A172 (cell line): ENCODE measurements at regions not wholly inside any gene's neighbourhood (a gene's known extent, or its start where the extent isn't known, plus 50 kb on each side); places are given as distances from the start of the nearest gene placed in this dataset.
"Not testable (repeated sequence)": the region's sequence is repeated elsewhere in the genome, so short reads cannot be mapped to it uniquely, and the experiment has no call there.

Source experiments
- DNase-seq: peaks from one replicate; pipeline ENCODE4 v3.0.0-alpha.2; 2015; ENCODE audit warnings: low spot score

- DNase-seq = no peak
Measured at GRCh38 chr9:115301581-115301980, 183.6 kb upstream of the TNC start.

- DNase-seq = no peak
Measured at GRCh38 chr9:115305543-115305942, 187.6 kb upstream of the TNC start.

GRCh38 chr9:115306865-115307264 is 188.9 kb upstream of the TNC start:
- DNase-seq = no peak

DNA sequence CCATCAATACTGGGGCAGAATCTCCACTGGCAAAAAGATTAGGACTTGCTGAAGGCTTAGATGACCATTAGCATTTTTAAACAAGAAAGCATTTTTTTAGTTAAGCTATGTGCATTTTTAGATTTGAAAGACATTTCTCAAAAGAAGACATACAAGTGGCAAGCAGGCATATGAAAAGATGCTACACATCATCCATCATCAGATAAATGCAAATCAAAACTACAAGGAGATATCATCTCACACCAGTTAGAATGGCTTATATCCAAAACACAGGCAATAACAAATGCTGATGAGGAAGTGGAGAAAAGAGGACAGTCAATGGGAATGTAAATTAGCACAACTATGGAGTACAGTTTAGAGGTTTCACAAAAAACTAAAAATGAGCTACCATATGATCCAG is 195.6 kb upstream of the TNC start:
- no peak for DNase-seq

DNA sequence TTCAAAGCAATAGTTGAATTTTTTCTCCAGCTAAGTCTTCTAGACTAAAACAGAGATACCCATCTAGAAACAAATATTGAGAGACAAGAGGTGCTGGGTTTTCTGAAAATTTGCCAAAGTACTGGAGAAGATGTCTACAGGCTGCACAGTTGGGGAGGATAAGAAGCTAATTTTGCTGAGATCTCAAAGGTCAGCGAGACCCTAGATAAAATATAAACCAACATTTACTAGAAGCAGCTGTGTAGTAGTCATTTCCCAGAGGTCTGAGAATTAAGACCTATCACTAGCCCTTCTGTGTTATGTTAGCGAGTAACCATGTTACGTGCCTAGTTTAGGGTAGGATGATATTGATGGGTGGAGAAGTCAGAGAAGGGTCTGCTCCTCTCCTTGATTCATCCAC is 208.5 kb upstream of the TNC start:
- DNase-seq = no peak

DNA sequence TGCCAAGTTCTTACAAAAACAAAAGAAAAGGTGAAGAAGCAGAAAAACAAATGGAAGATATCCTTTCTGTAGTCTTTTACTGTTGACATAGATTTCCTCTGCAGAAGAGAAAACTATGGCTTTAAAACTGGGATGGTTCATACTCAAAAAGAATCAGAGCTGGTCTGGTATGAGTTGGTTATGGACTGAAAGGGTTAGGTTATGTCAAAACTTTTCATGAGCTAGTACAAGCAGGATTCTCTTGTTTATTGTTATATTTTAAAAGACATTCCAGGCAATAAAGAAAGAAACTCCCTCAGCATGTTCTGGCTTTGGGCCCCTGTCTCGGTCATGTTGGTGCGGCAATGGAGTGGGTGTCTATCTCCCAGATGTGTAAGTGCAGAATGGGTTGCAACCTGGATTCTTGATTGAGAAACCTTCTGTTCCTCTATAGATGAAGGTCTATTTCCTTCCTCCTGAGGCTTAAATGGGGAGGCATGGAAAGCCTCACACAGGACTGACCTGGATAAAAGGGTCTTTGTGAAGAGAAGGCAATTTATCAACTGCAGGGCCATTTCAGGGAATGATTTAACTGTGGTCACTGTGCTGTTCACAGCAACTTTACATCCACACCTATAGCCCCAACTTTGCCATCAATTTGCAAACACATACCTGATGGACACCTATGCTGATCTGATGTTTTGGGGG is 209.6 kb upstream of the TNC start:
- DNase-seq = no peak

- peak; percentile 38 for DNase-seq
Measured at GRCh38 chr9:115328228-115328627, 210.3 kb upstream of the TNC start.

DNA sequence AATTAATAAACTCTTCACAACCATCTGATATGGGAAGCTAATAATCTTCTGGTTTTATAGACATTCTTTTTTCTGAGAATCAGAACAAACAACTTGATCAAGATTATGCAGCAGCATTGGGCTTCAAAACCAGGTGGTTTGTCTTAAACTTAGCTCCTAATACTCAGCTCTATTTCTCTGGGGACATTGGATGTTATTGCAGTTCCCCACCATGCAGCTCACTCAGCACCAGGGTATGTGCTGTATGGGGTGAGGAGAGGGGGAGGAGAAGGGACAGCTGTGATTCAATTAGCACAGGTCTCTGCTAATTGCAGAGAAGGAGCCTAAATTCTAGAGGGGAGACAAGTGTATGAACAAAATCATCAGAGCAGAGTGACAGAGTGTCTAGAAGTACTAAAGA is 210.7 kb upstream of the TNC start:
- no peak for DNase-seq

GRCh38 chr9:115333277-115334070 is 215.5 kb upstream of the TNC start:
- peak; percentile 26 for DNase-seq

DNA sequence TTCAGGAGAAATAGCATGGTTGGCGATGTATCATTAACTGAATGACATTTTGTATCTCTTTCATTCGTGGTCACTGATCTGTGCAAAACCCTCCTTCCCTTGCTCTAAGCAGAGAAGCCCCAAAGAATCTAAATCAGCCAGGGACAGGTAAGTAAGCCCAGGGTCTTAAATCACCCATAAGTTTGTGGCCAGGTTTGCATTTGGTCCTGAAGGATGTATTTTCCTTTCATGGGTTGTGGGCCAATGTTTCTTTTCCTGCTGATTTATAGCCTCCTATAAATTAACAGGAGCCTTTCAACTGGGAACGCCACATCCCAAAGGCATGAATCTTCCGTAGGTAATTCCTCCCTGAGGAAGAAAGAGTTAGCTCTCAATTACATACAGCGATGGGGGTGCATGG is 217.5 kb upstream of the TNC start:
- DNase-seq = no peak

DNA sequence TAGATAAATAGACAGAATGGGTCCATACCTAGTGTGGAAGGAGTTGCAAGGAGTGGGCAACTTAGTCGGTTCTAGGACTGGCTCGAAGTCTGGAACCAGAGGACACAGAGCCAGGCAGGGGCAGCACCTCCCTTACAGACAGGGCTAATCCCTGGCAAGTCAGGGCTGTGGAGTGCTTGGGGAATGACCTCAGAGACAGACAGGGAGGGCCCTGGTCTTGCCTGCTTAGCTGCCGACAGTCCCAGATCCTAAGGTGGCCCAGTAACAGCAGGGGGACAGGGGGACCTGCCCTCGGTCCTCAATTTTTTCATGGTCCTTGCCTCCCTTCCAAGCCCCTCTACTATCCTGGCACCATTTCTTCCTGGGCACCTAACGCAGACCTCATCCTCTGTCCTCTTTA is 222.4 kb upstream of the TNC start:
- DNase-seq = no peak

DNA sequence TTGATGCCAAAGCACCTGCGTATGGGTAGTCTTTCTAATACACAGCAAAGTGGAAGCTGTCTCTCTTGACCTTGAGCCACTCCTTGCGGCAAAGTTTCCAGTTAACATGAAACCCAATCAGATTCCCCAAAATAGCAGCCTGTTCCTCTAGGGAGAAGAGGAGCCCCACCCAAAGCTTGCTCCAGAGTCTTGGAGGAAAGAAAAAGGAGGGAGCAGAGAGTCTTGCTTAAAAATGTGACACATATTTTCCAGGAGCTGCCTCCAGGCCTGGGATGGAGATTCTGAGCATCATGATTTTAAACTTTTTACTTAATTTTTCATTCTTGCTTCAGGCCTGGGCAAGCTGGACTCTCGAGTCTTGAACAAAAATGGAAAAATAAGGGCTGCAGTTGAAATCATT is 223.5 kb upstream of the TNC start:
- DNase-seq = no peak

DNA sequence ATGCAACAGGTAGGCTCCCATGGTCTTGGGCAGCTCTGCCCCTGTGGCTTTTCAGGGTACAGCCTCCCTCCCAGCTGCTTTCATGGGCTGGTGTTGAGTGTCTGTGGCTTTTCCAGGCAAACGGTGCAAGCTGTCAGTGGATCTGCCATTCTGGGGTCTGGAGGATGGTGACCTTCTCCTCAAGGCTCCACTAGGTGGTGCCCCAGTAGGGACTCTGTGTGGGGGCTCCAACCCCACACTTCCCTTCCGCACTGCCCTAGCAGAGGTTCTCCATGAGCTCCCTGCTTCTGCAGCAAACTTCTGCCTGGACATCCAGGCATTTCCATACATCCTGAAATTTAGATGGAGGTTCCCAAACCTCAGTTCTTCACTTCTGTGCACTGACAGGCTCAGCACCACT is 229.8 kb upstream of the TNC start:
- DNase-seq = not testable (repeated sequence)

DNA sequence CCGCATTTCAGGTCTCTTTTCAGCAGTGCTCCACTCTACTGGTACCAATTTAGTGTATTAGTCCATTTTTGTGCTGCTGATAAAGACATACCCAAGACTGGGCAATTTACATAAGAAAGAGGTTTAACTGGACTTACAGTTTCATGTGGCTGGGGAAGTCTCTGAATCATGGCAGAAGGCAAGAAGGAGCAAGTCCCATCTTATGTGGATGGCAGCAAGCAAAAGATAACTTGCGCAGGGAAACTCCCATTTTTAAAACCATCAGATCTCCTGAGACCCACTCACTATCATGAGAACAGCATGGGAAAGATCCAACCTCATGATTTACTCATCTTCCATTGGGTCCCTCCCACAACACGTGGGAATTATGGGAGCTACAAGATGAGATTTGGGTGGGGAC is 231.0 kb upstream of the TNC start:
- not testable (repeated sequence) for DNase-seq

DNA sequence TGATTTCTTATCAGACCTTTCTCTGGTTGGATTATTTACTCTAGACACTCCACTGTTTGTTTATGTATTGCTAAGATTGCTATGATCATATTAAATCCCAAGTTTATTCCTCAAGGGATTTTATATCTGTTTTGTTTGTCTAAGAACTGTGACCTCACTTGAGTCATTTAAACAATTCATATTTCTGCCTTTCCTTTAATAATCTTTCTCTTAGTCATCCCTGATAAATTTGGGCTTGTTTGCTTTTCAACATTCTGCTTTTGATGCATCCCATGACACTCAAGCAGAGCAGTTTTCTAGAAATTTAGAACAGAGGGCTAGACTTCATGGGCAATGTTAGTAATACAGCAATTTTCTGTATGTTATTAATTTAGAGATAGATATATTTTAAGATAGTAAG is 231.6 kb upstream of the TNC start:
- DNase-seq = no peak

DNA sequence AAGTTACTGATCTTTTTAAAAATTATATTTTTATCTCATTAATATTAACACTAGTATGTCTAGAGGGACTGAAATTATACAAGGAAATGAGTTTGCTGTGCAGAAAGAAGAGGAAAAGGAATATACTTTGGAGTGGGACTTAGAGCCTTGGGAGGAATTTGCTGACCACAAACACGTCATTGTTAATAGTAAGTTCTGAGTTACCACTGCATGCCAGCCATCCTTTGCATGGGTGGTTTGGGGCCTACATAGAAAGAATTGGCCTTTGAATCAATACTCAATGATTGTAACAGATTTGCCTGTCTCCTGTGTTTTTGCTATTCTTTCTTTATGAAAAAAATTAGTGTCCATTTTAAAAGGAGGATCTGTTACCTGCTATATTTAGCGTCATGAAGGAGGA is 232.6 kb upstream of the TNC start:
- DNase-seq = no peak

GRCh38 chr9:115353681-115354080 is 235.7 kb upstream of the TNC start:
- DNase-seq = no peak

DNA sequence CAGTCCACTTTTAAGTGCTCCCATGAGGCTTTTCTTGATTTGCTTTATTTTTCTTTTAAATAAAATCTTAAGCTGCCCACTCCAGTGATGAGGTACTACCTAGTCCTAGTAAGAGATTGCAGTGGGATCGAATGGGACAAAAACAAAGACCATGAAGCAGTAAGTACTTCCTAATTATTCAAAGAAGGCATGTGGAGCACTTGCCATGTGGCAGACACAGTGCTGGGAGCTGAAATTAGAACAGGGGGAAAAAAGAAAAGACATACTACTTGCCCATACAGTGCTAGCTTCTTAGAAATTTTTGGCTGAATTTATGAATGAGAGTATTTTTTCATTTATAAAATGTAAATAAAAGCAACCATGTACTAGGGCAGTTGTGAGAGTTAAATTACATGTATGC is 239.9 kb upstream of the TNC start:
- no peak for DNase-seq

DNA sequence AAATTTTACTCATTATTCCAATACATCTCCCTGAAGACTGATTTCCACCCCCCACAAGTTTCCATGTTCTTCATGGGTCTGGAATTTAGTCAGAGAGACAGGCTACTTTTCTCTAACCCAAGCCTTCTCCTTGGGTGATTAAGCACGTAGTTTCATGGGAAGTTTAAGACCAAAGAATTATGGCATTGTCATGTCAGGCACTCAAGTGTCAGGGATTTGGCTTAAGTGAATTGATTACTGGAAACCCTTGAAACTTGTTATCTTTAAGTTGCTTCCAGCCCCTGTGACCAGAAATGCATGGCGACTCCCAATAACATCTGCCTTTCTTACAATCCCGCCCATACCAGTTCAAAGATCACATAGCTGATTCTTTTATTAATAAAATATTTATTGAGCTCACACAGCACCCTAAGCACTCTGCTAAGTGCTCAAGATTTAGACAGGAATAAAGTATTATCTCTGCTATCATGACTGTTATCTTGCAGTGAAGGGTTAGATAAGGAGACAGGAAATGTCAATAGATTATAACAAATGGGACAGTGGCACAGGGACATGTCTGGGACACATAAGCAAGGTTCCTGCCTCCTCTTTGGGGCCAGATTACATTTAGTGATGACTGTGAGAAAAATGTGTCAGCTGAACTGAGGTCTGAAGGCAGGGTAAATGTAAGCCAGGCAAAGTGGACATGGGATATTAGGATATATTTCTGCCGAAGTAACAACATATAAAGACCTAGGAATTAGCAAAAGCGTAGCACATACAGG is 241.2 kb upstream of the TNC start:
- no peak for DNase-seq

- no peak for DNase-seq
Measured at GRCh38 chr9:115360122-115360521, 242.2 kb upstream of the TNC start.

GRCh38 chr9:115362101-115362500 is 244.1 kb upstream of the TNC start:
- no peak for DNase-seq

DNA sequence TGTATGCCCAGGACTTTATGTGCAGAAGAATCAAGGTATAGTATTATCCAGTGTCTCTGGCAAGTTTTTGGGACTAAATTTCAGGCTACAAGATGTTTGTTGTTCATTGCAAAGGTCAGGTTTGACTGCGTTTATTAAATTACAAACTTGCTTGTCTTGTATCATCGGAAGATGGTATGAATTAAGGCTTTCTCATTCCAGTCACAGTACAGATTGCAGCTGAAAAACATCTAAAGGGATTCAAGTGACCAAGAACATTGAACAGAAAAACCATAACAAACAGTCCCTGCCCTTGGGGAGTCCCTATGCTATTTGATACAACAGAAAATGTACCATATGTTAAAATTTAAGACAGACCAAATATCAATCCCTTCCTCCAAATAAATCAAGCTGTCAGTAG is 244.7 kb upstream of the TNC start:
- DNase-seq = no peak

DNA sequence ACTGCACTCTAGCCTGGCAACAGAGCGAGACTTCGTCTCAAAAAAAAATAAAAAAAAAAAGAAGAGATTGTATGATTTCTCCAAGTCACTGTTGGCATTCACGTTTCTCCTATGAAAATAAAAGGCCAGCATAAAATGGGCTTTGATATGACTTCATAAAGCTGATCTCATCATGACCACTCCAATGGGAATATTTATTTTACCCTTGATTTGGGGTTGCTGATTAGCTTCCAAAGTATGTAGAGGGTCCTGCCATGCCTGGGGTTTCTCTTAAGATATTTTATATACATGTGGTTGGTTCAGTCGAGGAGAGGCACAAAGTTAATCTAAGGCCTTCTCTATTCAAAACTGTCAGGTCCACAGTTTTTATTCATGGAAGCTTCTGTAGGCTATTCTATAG is 247.0 kb upstream of the TNC start:
- DNase-seq = no peak
